ENCODE measurements at regions not wholly inside any gene's neighbourhood (a gene's known extent, or its start where the extent isn't known, plus 50 kb on each side); places are given as distances from the start of the nearest gene placed in this dataset.

DNA sequence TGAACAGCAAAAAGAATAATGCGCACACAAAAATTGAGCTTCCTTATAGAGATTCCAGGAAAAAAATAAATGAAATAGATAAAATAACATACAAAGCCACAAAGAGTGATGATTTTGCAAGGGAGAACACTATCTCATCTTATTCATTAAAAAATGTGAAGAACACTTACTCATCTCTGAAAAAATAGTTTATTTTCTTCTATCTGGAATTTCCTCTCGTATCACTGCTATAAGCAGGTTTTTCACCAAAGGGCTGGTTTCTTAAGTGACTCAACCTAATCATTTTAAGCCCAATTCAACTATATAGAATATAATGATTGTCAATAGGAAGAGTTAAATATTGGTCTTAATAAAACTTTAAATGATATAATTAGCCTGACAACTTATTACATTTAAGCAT, 504.9 kb downstream of the NR2F1-AS1 start:
- no peak overlapping the region for H3K27ac ChIP-seq (ENCODE audit: low read length)
- H3K4me3 ChIP-seq (ENCODE audit: low read depth in 1 of 2, low read length in 2 of 2): no peak overlapping the region
- no peaks in the 10 kb centered on the region for H3K36me3 ChIP-seq (ENCODE audit: control insufficient read depth in 1 of 2, insufficient read depth in 2 of 2, low read length in 2 of 2)

DNA sequence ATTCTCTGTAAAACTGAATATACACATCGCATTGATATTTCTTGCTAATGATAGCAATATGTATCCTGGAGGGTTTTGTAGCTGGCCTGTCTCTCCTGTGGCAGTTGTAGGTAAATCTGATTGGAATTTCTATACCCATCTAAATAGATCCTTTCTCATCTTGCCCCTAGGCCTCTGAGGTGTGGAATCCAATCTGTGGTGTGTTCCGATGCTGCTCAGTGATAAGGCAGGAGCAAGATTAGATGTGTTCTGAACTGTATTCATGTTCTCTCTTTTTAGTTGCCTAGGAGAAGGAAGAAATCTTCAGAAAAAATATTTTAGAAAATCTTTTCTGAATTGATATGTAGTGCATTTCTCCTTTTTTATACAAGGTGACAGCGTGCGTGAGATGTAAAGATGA, 507.5 kb downstream of the NR2F1-AS1 start:
- Histone ChIP-seq H3K36me3 (ENCODE audit: control insufficient read depth in 1 of 2, insufficient read depth in 2 of 2, low read length in 2 of 2) (no peaks in the 10 kb centered on the region), H3K4me1 (ENCODE audit: control insufficient read depth in 1 of 2, insufficient read depth in 2 of 2, low read length in 2 of 2) (peaks cover 0 to 3% of the 10 kb centered on the region in 2 donors), H3K27ac (ENCODE audit: low read length) (no peak overlapping the region), H3K9me3 (ENCODE audit: control insufficient read depth in 1 of 2, low read length in 2 of 2) (no peaks in the 10 kb centered on the region), H3K4me3 (ENCODE audit: low read depth in 1 of 2, low read length in 2 of 2) (no peak overlapping the region), H3K27me3 (ENCODE audit: low read depth, low read length) (no peaks in the 10 kb centered on the region)

More for the DNA sequence above, 504.9 kb downstream of the NR2F1-AS1 start:
- Histone ChIP-seq H3K9me3 (ENCODE audit: control insufficient read depth in 1 of 2, low read length in 2 of 2) (no peaks in the 10 kb centered on the region), H3K4me1 (ENCODE audit: control insufficient read depth in 1 of 2, insufficient read depth in 2 of 2, low read length in 2 of 2) (peaks cover 0 to 3% of the 10 kb centered on the region in 2 donors), H3K27me3 (ENCODE audit: low read depth, low read length) (no peaks in the 10 kb centered on the region)

DNA sequence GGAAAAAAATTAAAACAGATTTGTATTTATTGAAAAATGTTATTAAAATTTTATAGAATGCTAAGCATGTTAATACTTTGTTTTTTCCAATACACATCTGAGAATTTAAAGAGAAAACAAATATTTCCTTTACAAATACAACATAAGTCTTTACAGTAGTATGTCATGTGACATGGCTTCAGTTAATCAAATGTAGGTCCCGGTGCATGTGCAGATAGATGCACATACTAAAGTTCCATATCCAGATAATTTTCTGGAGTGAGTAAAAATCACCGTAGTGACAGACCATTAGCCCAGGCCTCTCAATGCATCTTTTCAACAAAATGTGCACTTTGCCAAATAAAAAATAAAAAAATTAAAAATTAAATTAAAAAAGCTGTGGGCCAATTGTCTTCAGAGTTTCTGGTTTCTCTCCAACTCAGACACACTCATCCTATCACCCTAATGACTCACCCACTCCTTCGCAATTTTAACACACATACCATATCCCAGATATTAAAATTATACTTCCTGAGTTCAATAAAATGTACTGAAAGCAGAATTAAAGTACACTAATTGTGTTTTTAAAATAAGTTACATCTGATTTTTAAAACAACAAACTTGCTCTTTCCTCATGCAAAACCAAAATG, 508.1 kb downstream of the NR2F1-AS1 start:
- Histone ChIP-seq H3K9me3 (ENCODE audit: control insufficient read depth in 1 of 2, low read length in 2 of 2) (no peaks in the 10 kb centered on the region), H3K4me3 (ENCODE audit: low read depth in 1 of 2, low read length in 2 of 2) (no peak overlapping the region), H3K27ac (ENCODE audit: low read length) (no peak overlapping the region), H3K27me3 (ENCODE audit: low read depth, low read length) (no peaks in the 10 kb centered on the region), H3K4me1 (ENCODE audit: control insufficient read depth in 1 of 2, insufficient read depth in 2 of 2, low read length in 2 of 2) (peaks cover 0 to under 1% of the 10 kb centered on the region in 2 donors), H3K36me3 (ENCODE audit: control insufficient read depth in 1 of 2, insufficient read depth in 2 of 2, low read length in 2 of 2) (no peaks in the 10 kb centered on the region)

DNA sequence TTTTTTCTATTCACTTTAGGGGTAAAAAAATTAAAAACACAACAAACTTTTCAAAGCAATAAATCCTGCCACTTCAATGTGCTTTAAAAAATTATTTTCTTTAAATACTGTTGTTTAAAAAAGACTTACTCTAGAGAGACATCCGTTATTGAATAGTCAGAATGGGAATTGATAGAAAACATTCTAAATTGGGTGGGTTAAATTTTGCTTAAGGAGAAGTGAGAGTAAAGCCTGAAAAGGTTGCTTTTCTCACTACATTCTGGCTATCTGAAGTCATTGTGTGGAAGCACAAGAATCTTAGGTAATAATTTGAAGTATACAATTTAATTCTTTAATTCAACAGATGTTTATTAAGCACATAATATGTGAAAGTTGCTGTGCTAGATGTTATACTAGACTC, 509.3 kb downstream of the NR2F1-AS1 start:
- Histone ChIP-seq H3K27me3 (ENCODE audit: low read depth, low read length) (no peaks in the 10 kb centered on the region), H3K27ac (ENCODE audit: low read length) (no peak overlapping the region), H3K9me3 (ENCODE audit: control insufficient read depth in 1 of 2, low read length in 2 of 2) (no peaks in the 10 kb centered on the region), H3K4me3 (ENCODE audit: low read depth in 1 of 2, low read length in 2 of 2) (no peak overlapping the region), H3K4me1 (ENCODE audit: control insufficient read depth in 1 of 2, insufficient read depth in 2 of 2, low read length in 2 of 2) (no peaks in the 10 kb centered on the region), H3K36me3 (ENCODE audit: control insufficient read depth in 1 of 2, insufficient read depth in 2 of 2, low read length in 2 of 2) (no peaks in the 10 kb centered on the region)

DNA sequence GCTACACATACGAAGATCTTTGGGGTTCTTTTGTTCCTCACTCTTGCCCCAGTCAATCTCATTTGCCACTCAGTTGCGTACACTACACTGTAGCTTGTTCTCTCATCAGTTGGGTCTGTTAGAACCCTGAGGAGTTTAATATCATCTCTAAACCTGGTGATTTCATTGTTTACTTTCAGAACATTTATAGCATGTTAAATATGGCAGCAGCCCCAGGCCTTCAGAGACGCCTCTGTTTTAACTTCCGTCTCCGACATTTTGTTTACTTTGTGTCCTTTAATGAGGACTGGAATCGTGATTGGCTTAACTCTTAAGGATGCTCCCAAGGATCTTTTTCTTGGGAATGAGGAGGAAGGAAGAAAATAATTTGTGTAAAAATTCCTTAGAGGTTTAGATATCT, 510.1 kb downstream of the NR2F1-AS1 start:
- H3K9me3 ChIP-seq (ENCODE audit: control insufficient read depth in 1 of 2, low read length in 2 of 2): no peaks in the 10 kb centered on the region
- no peaks in the 10 kb centered on the region for H3K27me3 ChIP-seq (ENCODE audit: low read depth, low read length)
- H3K27ac ChIP-seq (ENCODE audit: low read length): no peak overlapping the region
- no peaks in the 10 kb centered on the region for H3K36me3 ChIP-seq (ENCODE audit: control insufficient read depth in 1 of 2, insufficient read depth in 2 of 2, low read length in 2 of 2)
- no peak overlapping the region for H3K4me3 ChIP-seq (ENCODE audit: low read depth in 1 of 2, low read length in 2 of 2)
- H3K4me1 ChIP-seq (ENCODE audit: control insufficient read depth in 1 of 2, insufficient read depth in 2 of 2, low read length in 2 of 2): no peaks in the 10 kb centered on the region

DNA sequence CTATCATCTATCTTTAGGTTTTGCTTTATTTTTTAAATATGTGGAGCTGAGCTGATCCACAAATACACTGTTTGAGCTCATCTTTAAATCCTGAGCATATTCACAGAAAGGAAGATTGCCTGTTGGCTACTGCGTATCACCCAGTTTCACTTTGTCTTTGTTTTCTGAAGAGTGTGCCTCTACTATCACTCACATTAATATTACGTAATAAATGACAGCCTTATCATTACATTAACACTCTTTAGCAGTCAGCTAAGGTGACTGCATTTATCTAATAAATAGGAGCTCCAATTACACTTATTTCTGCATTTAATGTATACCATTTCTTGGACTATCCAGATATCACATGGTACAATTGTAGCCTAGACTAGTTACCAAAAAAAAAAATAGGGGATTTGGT, 511.7 kb downstream of the NR2F1-AS1 start:
- no peaks in the 10 kb centered on the region for H3K36me3 ChIP-seq (ENCODE audit: control insufficient read depth in 1 of 2, insufficient read depth in 2 of 2, low read length in 2 of 2)
- no peaks in the 10 kb centered on the region for H3K27me3 ChIP-seq (ENCODE audit: low read depth, low read length)
- H3K4me1 ChIP-seq (ENCODE audit: control insufficient read depth in 1 of 2, insufficient read depth in 2 of 2, low read length in 2 of 2): no peaks in the 10 kb centered on the region
- H3K9me3 ChIP-seq (ENCODE audit: control insufficient read depth in 1 of 2, low read length in 2 of 2): no peaks in the 10 kb centered on the region
- H3K27ac ChIP-seq (ENCODE audit: low read length): no peak overlapping the region
- H3K4me3 ChIP-seq (ENCODE audit: low read depth in 1 of 2, low read length in 2 of 2): no peak overlapping the region

DNA sequence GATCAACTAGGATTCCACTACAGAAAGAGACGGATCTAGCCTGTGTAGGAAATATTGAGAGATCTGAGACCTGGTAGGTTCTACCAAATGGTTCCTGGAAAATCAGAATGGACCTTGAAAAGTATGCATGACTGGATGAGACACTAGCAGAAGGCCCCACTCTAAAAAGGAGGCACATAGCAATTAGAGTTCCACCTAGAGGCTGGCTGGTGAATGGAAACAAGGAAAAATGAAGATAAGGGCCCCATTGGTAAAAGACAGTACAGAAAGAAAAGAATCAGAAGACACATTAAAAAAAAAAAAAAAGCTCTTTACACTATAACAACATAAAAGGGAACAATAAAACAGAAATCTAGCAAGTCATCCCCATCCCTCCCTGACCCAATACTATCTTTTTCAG, 518.5 kb downstream of the NR2F1-AS1 start:
- no peak overlapping the region for H3K4me3 ChIP-seq (ENCODE audit: low read depth in 1 of 2, low read length in 2 of 2)
- H3K9me3 ChIP-seq (ENCODE audit: control insufficient read depth in 1 of 2, low read length in 2 of 2): no peaks in the 10 kb centered on the region
- H3K27ac ChIP-seq (ENCODE audit: low read length): no peak overlapping the region
- H3K4me1 ChIP-seq (ENCODE audit: control insufficient read depth in 1 of 2, insufficient read depth in 2 of 2, low read length in 2 of 2): no peaks in the 10 kb centered on the region
- no peaks in the 10 kb centered on the region for H3K36me3 ChIP-seq (ENCODE audit: control insufficient read depth in 1 of 2, insufficient read depth in 2 of 2, low read length in 2 of 2)
- H3K27me3 ChIP-seq (ENCODE audit: low read depth, low read length): no peaks in the 10 kb centered on the region

DNA sequence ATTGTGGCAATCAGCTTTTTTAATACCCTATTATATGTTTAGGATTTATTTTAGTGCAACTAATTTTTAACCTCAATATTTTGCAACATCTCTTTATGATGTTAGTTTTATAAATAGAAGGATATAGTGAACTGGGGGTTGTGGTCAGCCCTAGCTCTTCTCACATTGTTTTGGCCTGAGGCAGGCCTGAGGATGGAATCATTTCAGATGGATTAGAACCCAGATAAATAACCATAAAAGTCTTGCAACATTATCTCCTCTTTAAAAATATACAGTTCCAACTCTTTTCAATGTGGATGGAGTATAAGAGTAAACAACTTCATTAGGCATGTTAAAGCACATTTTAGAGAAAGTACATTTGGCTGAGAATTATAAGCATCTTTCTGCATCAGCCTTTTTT, 522.7 kb downstream of the NR2F1-AS1 start:
- H3K36me3 ChIP-seq (ENCODE audit: control insufficient read depth in 1 of 2, insufficient read depth in 2 of 2, low read length in 2 of 2): no peaks in the 10 kb centered on the region
- no peaks in the 10 kb centered on the region for H3K9me3 ChIP-seq (ENCODE audit: control insufficient read depth in 1 of 2, low read length in 2 of 2)
- H3K27ac ChIP-seq (ENCODE audit: low read length): no peak overlapping the region
- H3K27me3 ChIP-seq (ENCODE audit: low read depth, low read length): no peaks in the 10 kb centered on the region
- H3K4me1 ChIP-seq (ENCODE audit: control insufficient read depth in 1 of 2, insufficient read depth in 2 of 2, low read length in 2 of 2): no peaks in the 10 kb centered on the region
- H3K4me3 ChIP-seq (ENCODE audit: low read depth in 1 of 2, low read length in 2 of 2): no peak overlapping the region

DNA sequence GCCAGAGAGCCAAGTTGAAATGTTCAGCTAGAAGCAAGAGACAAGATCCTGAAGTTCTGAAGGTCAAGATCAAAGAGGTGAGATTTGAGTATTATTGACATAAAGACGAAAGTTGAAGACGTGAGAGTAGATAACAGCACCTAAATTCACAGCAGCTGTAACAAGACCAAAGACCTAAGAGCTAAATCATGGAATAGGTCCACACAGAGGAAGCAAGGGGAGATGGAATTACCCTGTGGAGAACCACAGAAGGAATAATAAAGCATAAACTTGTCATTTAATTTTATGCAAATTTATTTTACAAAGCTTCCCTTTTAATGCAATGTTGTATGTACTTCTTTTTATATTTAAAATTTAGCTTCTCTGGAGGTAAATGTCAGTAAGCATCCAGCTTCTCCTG, 523.7 kb downstream of the NR2F1-AS1 start:
- Histone ChIP-seq H3K36me3 (ENCODE audit: control insufficient read depth in 1 of 2, insufficient read depth in 2 of 2, low read length in 2 of 2) (no peaks in the 10 kb centered on the region), H3K4me3 (ENCODE audit: low read depth in 1 of 2, low read length in 2 of 2) (no peak overlapping the region), H3K4me1 (ENCODE audit: control insufficient read depth in 1 of 2, insufficient read depth in 2 of 2, low read length in 2 of 2) (no peaks in the 10 kb centered on the region), H3K27me3 (ENCODE audit: low read depth, low read length) (no peaks in the 10 kb centered on the region), H3K27ac (ENCODE audit: low read length) (no peak overlapping the region), H3K9me3 (ENCODE audit: control insufficient read depth in 1 of 2, low read length in 2 of 2) (no peaks in the 10 kb centered on the region)

DNA sequence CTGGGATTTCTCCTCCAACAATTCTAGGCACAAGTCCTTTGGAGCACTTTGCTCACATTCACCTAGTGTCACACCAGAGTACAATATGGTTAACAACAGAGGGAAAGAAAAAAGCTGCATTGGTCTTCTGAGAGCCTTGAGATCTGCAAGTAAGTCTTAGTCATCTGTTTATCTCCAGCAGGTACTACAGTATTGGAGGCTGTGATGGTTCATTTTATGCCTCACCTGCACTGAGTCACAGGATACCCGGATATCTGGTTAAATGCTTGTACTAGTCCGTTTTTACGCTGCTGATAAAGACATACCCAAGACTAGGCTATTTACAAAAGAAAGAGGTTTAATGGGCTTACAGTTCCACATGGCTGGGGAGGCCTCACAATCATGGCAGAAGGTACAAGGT, 525.0 kb downstream of the NR2F1-AS1 start:
- no peak overlapping the region for H3K4me3 ChIP-seq (ENCODE audit: low read depth in 1 of 2, low read length in 2 of 2)
- H3K27ac ChIP-seq (ENCODE audit: low read length): no peak overlapping the region
- H3K4me1 ChIP-seq (ENCODE audit: control insufficient read depth in 1 of 2, insufficient read depth in 2 of 2, low read length in 2 of 2): no peaks in the 10 kb centered on the region
- H3K36me3 ChIP-seq (ENCODE audit: control insufficient read depth in 1 of 2, insufficient read depth in 2 of 2, low read length in 2 of 2): no peaks in the 10 kb centered on the region
- no peaks in the 10 kb centered on the region for H3K27me3 ChIP-seq (ENCODE audit: low read depth, low read length)
- H3K9me3 ChIP-seq (ENCODE audit: control insufficient read depth in 1 of 2, low read length in 2 of 2): no peaks in the 10 kb centered on the region

DNA sequence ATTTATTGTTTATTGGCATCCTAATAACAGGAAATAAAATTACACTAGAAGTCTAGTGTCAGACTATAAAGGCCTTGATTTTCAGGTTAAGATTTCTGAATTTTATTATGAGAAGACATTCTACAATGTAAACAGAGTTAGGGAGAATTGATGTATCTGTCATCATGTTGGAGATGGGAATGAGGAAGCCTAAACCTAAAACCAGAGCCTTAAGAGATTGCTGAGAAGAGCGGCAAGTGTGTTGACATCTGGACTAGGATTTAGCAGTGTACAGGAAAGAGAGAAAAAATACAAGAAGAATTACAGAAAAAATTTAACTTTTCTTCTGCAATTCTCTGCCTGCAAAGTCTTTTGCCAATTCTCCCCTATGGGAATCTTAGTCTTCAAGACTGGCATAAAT, 525.5 kb downstream of the NR2F1-AS1 start:
- no peaks in the 10 kb centered on the region for H3K9me3 ChIP-seq (ENCODE audit: control insufficient read depth in 1 of 2, low read length in 2 of 2)
- no peaks in the 10 kb centered on the region for H3K36me3 ChIP-seq (ENCODE audit: control insufficient read depth in 1 of 2, insufficient read depth in 2 of 2, low read length in 2 of 2)
- H3K4me1 ChIP-seq (ENCODE audit: control insufficient read depth in 1 of 2, insufficient read depth in 2 of 2, low read length in 2 of 2): no peaks in the 10 kb centered on the region
- no peak overlapping the region for H3K4me3 ChIP-seq (ENCODE audit: low read depth in 1 of 2, low read length in 2 of 2)
- no peaks in the 10 kb centered on the region for H3K27me3 ChIP-seq (ENCODE audit: low read depth, low read length)
- no peak overlapping the region for H3K27ac ChIP-seq (ENCODE audit: low read length)

DNA sequence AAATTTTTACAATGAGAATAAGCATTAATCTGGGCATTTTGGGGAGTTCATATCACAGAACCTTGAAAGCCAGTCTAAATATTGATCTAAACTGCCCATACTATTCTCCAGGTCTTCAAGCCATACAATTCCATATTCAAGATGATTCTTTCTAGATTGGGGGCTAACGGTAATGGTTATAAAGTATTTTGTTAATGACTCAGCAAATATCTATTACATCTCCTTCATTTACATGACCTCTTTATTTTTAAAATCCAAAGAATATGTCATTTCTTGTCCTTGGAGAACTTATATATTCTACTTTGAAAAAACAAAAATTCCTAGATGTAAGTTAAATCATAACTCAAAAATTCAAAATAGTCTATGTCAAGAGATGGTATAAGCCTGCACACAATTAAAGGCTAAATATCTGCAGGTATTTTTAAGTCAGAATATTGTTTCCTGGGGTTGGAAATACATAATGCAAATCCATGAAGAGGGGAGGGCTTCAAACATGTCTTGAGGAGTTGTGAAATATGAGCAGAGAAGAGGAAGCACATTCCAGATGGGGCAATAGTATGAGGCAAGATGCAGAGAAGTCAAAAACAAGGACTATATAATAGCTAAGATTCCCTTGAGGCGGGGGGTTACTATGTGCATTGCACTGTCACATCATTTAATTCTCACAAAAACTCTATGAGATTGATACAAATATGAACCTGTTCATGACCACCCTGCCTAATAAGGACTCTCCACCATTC, 526.4 kb downstream of the NR2F1-AS1 start:
- Histone ChIP-seq H3K4me3 (ENCODE audit: low read depth in 1 of 2, low read length in 2 of 2) (no peak overlapping the region), H3K27me3 (ENCODE audit: low read depth, low read length) (no peaks in the 10 kb centered on the region), H3K36me3 (ENCODE audit: control insufficient read depth in 1 of 2, insufficient read depth in 2 of 2, low read length in 2 of 2) (no peaks in the 10 kb centered on the region), H3K9me3 (ENCODE audit: control insufficient read depth in 1 of 2, low read length in 2 of 2) (no peaks in the 10 kb centered on the region), H3K4me1 (ENCODE audit: control insufficient read depth in 1 of 2, insufficient read depth in 2 of 2, low read length in 2 of 2) (no peaks in the 10 kb centered on the region), H3K27ac (ENCODE audit: low read length) (no peak overlapping the region)
